Mesothelial cell of epicardium (in vitro differentiated cells): ENCODE measurements at regions not wholly inside any gene's neighbourhood (a gene's known extent, or its start where the extent isn't known, plus 50 kb on each side); places are given as distances from the start of the nearest gene placed in this dataset.

ENCODE experiments used
- DNase-seq, 2 experiments: peaks; one replicate each; pipeline ENCODE4 v3.0.0; 2021; ENCODE audit warnings: low spot score in 2 of 2; ENCODE audit not compliant: unreplicated experiment in 2 of 2
- H3K27ac Mint-ChIP-seq: 2 replicates; pipeline ENCODE4 v1.8.0; 2021; ENCODE audit warnings: mixed read lengths
- H3K27me3 Mint-ChIP-seq: 2 replicates; pipeline ENCODE4 v1.8.0; 2021; ENCODE audit warnings: low read depth, mixed read lengths
- H3K36me3 Mint-ChIP-seq: 2 replicates; pipeline ENCODE4 v1.8.0; 2021; ENCODE audit warnings: mixed read lengths
- H3K4me1 Mint-ChIP-seq: 2 replicates; pipeline ENCODE4 v1.8.0; 2021; ENCODE audit warnings: mixed read lengths
- H3K4me3 Mint-ChIP-seq: 2 replicates; pipeline ENCODE4 v1.8.0; 2021; ENCODE audit warnings: mild to moderate bottlenecking, moderate library complexity, mixed read lengths
- H3K9me3 Mint-ChIP-seq: 2 replicates; pipeline ENCODE4 v1.8.0; 2021; ENCODE audit warnings: mixed read lengths
- CTCF ChIP-seq: fragments of 200-600 bp; sonication (generic); IDR thresholded peaks from one replicate; pipeline ENCODE4 v1.5.0; 2021; ENCODE audit warnings: antibody characterized with exemption; ENCODE audit not compliant: unreplicated experiment

- Mint-ChIP-seq H3K36me3 (no peaks in the 10 kb centered on the region), H3K4me3 (no peak overlapping the region)
Measured at GRCh38 chr1:24993871-24994580, 64.0 kb upstream of the RUNX3 start.

GRCh38 chr1:24992761-24993211, 62.7 kb upstream of the RUNX3 start:
- H3K27ac Mint-ChIP-seq, result no peak overlapping the region

More at GRCh38 chr1:24993871-24994580, 64.0 kb upstream of the RUNX3 start:
- Mint-ChIP-seq H3K9me3 (no peaks in the 10 kb centered on the region), H3K4me1 (no peaks in the 10 kb centered on the region), H3K27ac (no peak overlapping the region), H3K27me3 (peaks cover 27% of the 10 kb centered on the region)
- no peak for DNase-seq
- no peak for TF ChIP-seq CTCF

GRCh38 chr1:24992124-24992760, 62.2 kb upstream of the RUNX3 start:
- H3K4me3 Mint-ChIP-seq, result no peak overlapping the region
- H3K27me3 Mint-ChIP-seq, result peaks cover 38% of the 10 kb centered on the region
- H3K4me1 Mint-ChIP-seq, result no peaks in the 10 kb centered on the region
- H3K36me3 Mint-ChIP-seq, result no peaks in the 10 kb centered on the region
- no peak for TF ChIP-seq CTCF
- no peak for DNase-seq
- H3K27ac Mint-ChIP-seq, result no peak overlapping the region
- H3K9me3 Mint-ChIP-seq, result no peaks in the 10 kb centered on the region

More at GRCh38 chr1:24992761-24993211, 62.7 kb upstream of the RUNX3 start:
- Mint-ChIP-seq H3K4me1 (no peaks in the 10 kb centered on the region), H3K4me3 (no peak overlapping the region), H3K36me3 (no peaks in the 10 kb centered on the region), H3K9me3 (no peaks in the 10 kb centered on the region), H3K27me3 (peaks cover 38% of the 10 kb centered on the region)
- DNase-seq, result no peak
- TF ChIP-seq CTCF, result no peak

- Mint-ChIP-seq H3K27me3 (peaks cover 38% of the 10 kb centered on the region), H3K4me3 (no peak overlapping the region), H3K27ac (no peak overlapping the region), H3K36me3 (no peaks in the 10 kb centered on the region), H3K4me1 (no peaks in the 10 kb centered on the region), H3K9me3 (no peaks in the 10 kb centered on the region)
- no peak for TF ChIP-seq CTCF
- DNase-seq, result no peak
Measured at GRCh38 chr1:24991697-24992096, 61.6 kb upstream of the RUNX3 start.

- no peak for DNase-seq
- no peaks in the 10 kb centered on the region for H3K4me1 Mint-ChIP-seq
- no peaks in the 10 kb centered on the region for H3K9me3 Mint-ChIP-seq
- TF ChIP-seq CTCF, result no peak
- no peak overlapping the region for H3K4me3 Mint-ChIP-seq
- H3K27me3 Mint-ChIP-seq, result peaks cover 38% of the 10 kb centered on the region
- H3K36me3 Mint-ChIP-seq, result no peaks in the 10 kb centered on the region
- H3K27ac Mint-ChIP-seq, result no peak overlapping the region
Measured at GRCh38 chr1:24990779-24991641, 60.9 kb upstream of the RUNX3 start.
